ENCODE measurements at regions not wholly inside any gene's neighbourhood (a gene's known extent, or its start where the extent isn't known, plus 50 kb on each side); places are given as distances from the start of the nearest gene placed in this dataset.

GRCh38 chr10:29809383-29809782 is 174.6 kb upstream of the SVIL start:
- no peak for TF ChIP-seq EZH2phosphoT487 (IDR thresholded peaks at IDR 0.05; ENCODE audit: borderline replicate concordance)
- TF ChIP-seq, protein P1, sequence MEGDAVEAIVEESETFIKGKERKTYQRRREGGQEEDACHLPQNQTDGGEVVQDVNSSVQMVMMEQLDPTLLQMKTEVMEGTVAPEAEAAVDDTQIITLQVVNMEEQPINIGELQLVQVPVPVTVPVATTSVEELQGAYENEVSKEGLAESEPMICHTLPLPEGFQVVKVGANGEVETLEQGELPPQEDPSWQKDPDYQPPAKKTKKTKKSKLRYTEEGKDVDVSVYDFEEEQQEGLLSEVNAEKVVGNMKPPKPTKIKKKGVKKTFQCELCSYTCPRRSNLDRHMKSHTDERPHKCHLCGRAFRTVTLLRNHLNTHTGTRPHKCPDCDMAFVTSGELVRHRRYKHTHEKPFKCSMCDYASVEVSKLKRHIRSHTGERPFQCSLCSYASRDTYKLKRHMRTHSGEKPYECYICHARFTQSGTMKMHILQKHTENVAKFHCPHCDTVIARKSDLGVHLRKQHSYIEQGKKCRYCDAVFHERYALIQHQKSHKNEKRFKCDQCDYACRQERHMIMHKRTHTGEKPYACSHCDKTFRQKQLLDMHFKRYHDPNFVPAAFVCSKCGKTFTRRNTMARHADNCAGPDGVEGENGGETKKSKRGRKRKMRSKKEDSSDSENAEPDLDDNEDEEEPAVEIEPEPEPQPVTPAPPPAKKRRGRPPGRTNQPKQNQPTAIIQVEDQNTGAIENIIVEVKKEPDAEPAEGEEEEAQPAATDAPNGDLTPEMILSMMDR (conservative IDR thresholded peaks at IDR 0.05; ENCODE audit: low read length), result no peak

Data from Loucy (cell line).